EH (cell line): ENCODE measurements at regions not wholly inside any gene's neighbourhood (a gene's known extent, or its start where the extent isn't known, plus 50 kb on each side); places are given as distances from the start of the nearest gene placed in this dataset.
"Not testable (repeated sequence)": the region's sequence is repeated elsewhere in the genome, so short reads cannot be mapped to it uniquely, and the experiment has no call there.

ENCODE experiments used
- DNase-seq: peaks from one replicate; pipeline ENCODE4 v3.0.0-alpha.2; 2015; ENCODE audit warnings: low read depth

- not testable (repeated sequence) for DNase-seq
Observed at GRCh38 chr14:106618471-106618951, 1092.1 kb downstream of the TMEM121 start.

- no peak for DNase-seq
Observed at GRCh38 chr14:106619606-106620005, 1093.2 kb downstream of the TMEM121 start.

GRCh38 chr14:106620368-106620767, 1094.0 kb downstream of the TMEM121 start:
- no peak for DNase-seq

- no peak for DNase-seq
Observed at GRCh38 chr14:106622200-106622745, 1095.9 kb downstream of the TMEM121 start.

- no peak for DNase-seq
Observed at GRCh38 chr14:106625186-106625585, 1098.8 kb downstream of the TMEM121 start.

- DNase-seq, result not testable (repeated sequence)
Observed at GRCh38 chr14:106626469-106626868, 1100.1 kb downstream of the TMEM121 start.

GRCh38 chr14:106626942-106627588, 1100.7 kb downstream of the TMEM121 start:
- not testable (repeated sequence) for DNase-seq

GRCh38 chr14:106631879-106632278, 1105.5 kb downstream of the TMEM121 start:
- no peak for DNase-seq

GRCh38 chr14:106633721-106634120, 1107.3 kb downstream of the TMEM121 start:
- no peak for DNase-seq

GRCh38 chr14:106635569-106635968, 1109.2 kb downstream of the TMEM121 start:
- no peak for DNase-seq

- DNase-seq, result not testable (repeated sequence)
Observed at GRCh38 chr14:106638786-106639452, 1112.5 kb downstream of the TMEM121 start.

GRCh38 chr14:106642090-106642489, 1115.7 kb downstream of the TMEM121 start:
- no peak for DNase-seq

- DNase-seq, result not testable (repeated sequence)
Observed at GRCh38 chr14:106642971-106643370, 1116.6 kb downstream of the TMEM121 start.

GRCh38 chr14:106648874-106649273, 1122.5 kb downstream of the TMEM121 start:
- DNase-seq, result not testable (repeated sequence)

- DNase-seq, result no peak
Observed at GRCh38 chr14:106651016-106651415, 1124.6 kb downstream of the TMEM121 start.

- DNase-seq, result no peak
Observed at GRCh38 chr14:106652494-106652893, 1126.1 kb downstream of the TMEM121 start.

GRCh38 chr14:106657460-106657859, 1131.1 kb downstream of the TMEM121 start:
- DNase-seq, result no peak

- not testable (repeated sequence) for DNase-seq
Observed at GRCh38 chr14:106658066-106658860, 1131.9 kb downstream of the TMEM121 start.

- not testable (repeated sequence) for DNase-seq
Observed at GRCh38 chr14:106661561-106661960, 1135.2 kb downstream of the TMEM121 start.

GRCh38 chr14:106662936-106663550, 1136.7 kb downstream of the TMEM121 start:
- DNase-seq, result no peak

- not testable (repeated sequence) for DNase-seq
Observed at GRCh38 chr14:106663805-106664410, 1137.5 kb downstream of the TMEM121 start.
